ENCODE measurements at regions not wholly inside any gene's neighbourhood (a gene's known extent, or its start where the extent isn't known, plus 50 kb on each side); places are given as distances from the start of the nearest gene placed in this dataset.

GRCh38 chr1:80594013-80594412, 1206.7 kb upstream of the ADGRL2 start:
- Histone ChIP-seq H3K27ac (ENCODE audit: low read depth, low read length, poor library complexity, severe bottlenecking) (no peak overlapping the region), H3K27me3 (replicated peaks; ENCODE audit: insufficient read depth, low read depth, low read length, poor library complexity) (no peaks in the 10 kb centered on the region), H3K9me3 (ENCODE audit: low read depth, low read length, poor library complexity, severe bottlenecking) (peaks cover 9% of the 10 kb centered on the region), H3K4me3 (ENCODE audit: low read depth, low read length, poor library complexity, severe bottlenecking) (no peak overlapping the region), H3K4me1 (ENCODE audit: insufficient read depth, low read length, poor library complexity, severe bottlenecking) (no peaks in the 10 kb centered on the region), H3K36me3 (ENCODE audit: insufficient read depth, low read length, poor library complexity, severe bottlenecking) (no peaks in the 10 kb centered on the region)
- intact Hi-C loops (cut with micrococcal nuclease; ENCODE audit: unreplicated experiment): no loop called here
- ChIA-PET CTCF (no interaction called here), POLR2A (ENCODE audit: low non-redundant PET) (no interaction called here)
- no TSS peak for BruUV-seq (replicated peaks)
- no peak for TF ChIP-seq EZH2 (IDR thresholded peaks at IDR 0.05; ENCODE audit: borderline replicate concordance, low read depth, low read length, poor library complexity, severe bottlenecking)
- TF ChIP-seq, protein P1, sequence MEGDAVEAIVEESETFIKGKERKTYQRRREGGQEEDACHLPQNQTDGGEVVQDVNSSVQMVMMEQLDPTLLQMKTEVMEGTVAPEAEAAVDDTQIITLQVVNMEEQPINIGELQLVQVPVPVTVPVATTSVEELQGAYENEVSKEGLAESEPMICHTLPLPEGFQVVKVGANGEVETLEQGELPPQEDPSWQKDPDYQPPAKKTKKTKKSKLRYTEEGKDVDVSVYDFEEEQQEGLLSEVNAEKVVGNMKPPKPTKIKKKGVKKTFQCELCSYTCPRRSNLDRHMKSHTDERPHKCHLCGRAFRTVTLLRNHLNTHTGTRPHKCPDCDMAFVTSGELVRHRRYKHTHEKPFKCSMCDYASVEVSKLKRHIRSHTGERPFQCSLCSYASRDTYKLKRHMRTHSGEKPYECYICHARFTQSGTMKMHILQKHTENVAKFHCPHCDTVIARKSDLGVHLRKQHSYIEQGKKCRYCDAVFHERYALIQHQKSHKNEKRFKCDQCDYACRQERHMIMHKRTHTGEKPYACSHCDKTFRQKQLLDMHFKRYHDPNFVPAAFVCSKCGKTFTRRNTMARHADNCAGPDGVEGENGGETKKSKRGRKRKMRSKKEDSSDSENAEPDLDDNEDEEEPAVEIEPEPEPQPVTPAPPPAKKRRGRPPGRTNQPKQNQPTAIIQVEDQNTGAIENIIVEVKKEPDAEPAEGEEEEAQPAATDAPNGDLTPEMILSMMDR (conservative IDR thresholded peaks at IDR 0.05; ENCODE audit: low read depth, low read length): no peak
- DNase-seq (ENCODE audit: low spot score): no peak

DNA sequence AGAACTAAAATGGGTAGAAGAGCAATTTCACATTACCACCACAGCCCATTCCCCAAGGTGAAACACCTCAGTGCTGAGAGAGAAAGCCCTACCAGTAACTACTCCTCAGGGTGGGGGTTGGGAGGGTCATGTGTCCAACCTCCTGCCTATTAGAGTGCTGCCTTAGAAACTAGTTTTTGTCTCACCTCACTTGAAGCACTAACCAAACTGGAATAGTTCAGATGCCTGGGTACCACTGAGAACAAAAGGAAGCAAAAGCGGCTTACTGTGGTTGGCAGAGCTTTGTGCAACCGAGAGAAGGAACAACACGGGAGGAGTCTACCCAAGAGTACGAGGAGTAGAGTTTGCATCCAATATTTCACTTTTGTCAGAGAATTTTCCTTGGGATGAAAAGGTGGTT, 1207.5 kb upstream of the ADGRL2 start:
- TF ChIP-seq, protein P1 (conservative IDR thresholded peaks at IDR 0.05; ENCODE audit: low read depth, low read length): no peak
- TF ChIP-seq EZH2 (IDR thresholded peaks at IDR 0.05; ENCODE audit: borderline replicate concordance, low read depth, low read length, poor library complexity, severe bottlenecking): no peak
- Histone ChIP-seq H3K9me3 (ENCODE audit: low read depth, low read length, poor library complexity, severe bottlenecking) (peaks cover 9% of the 10 kb centered on the region), H3K27me3 (replicated peaks; ENCODE audit: insufficient read depth, low read depth, low read length, poor library complexity) (no peaks in the 10 kb centered on the region), H3K27ac (ENCODE audit: low read depth, low read length, poor library complexity, severe bottlenecking) (no peak overlapping the region), H3K4me1 (ENCODE audit: insufficient read depth, low read length, poor library complexity, severe bottlenecking) (no peaks in the 10 kb centered on the region), H3K4me3 (ENCODE audit: low read depth, low read length, poor library complexity, severe bottlenecking) (no peak overlapping the region), H3K36me3 (ENCODE audit: insufficient read depth, low read length, poor library complexity, severe bottlenecking) (no peaks in the 10 kb centered on the region)
- ChIA-PET POLR2A (ENCODE audit: low non-redundant PET) (no interaction called here), CTCF (no interaction called here)
- DNase-seq (ENCODE audit: low spot score): no peak
- intact Hi-C loops (cut with micrococcal nuclease; ENCODE audit: unreplicated experiment): no loop called here
- BruUV-seq (replicated peaks): no TSS peak

GRCh38 chr1:80582980-80583379, 1217.8 kb upstream of the ADGRL2 start:
- peaks cover 5% of the 10 kb centered on the region for H3K9me3 ChIP-seq (ENCODE audit: low read depth, low read length, poor library complexity, severe bottlenecking)
- no peaks in the 10 kb centered on the region for H3K4me1 ChIP-seq (ENCODE audit: insufficient read depth, low read length, poor library complexity, severe bottlenecking)
- no peaks in the 10 kb centered on the region for H3K36me3 ChIP-seq (ENCODE audit: insufficient read depth, low read length, poor library complexity, severe bottlenecking)
- no peaks in the 10 kb centered on the region for H3K27me3 ChIP-seq (replicated peaks; ENCODE audit: insufficient read depth, low read depth, low read length, poor library complexity)
- TF ChIP-seq EZH2 (IDR thresholded peaks at IDR 0.05; ENCODE audit: borderline replicate concordance, low read depth, low read length, poor library complexity, severe bottlenecking): no peak
- TF ChIP-seq, protein P1 (conservative IDR thresholded peaks at IDR 0.05; ENCODE audit: low read depth, low read length): no peak
- POLR2A ChIA-PET (ENCODE audit: low non-redundant PET): no interaction called here
- no peak overlapping the region for H3K4me3 ChIP-seq (ENCODE audit: low read depth, low read length, poor library complexity, severe bottlenecking)
- H3K27ac ChIP-seq (ENCODE audit: low read depth, low read length, poor library complexity, severe bottlenecking): no peak overlapping the region
- DNase-seq (ENCODE audit: low spot score): no peak
- CTCF ChIA-PET: no interaction called here
- intact Hi-C loops (cut with micrococcal nuclease; ENCODE audit: unreplicated experiment): no loop called here
- BruUV-seq (replicated peaks): no TSS peak

All from A673 (cell line).